Retinal pigment epithelial cell (primary cell): ENCODE measurements at regions not wholly inside any gene's neighbourhood (a gene's known extent, or its start where the extent isn't known, plus 50 kb on each side); places are given as distances from the start of the nearest gene placed in this dataset.

Source experiments
- DNase-seq: peaks from one replicate; pipeline ENCODE4 v3.0.0-alpha.2; 2010; ENCODE audit warnings: low read depth
- H3K4me3 ChIP-seq: 2 replicates; pipeline ENCODE4 v1.5.1; 2011; ENCODE audit warnings: mild to moderate bottlenecking, low read length, control low read depth, moderate library complexity
- TF ChIP-seq, protein P1 (sequence below): conservative IDR thresholded peaks from 2 replicates; pipeline ENCODE4 v1.5.1; 2011; ENCODE audit warnings: low read depth, low read length, control low read depth, inconsistent platforms

DNA sequence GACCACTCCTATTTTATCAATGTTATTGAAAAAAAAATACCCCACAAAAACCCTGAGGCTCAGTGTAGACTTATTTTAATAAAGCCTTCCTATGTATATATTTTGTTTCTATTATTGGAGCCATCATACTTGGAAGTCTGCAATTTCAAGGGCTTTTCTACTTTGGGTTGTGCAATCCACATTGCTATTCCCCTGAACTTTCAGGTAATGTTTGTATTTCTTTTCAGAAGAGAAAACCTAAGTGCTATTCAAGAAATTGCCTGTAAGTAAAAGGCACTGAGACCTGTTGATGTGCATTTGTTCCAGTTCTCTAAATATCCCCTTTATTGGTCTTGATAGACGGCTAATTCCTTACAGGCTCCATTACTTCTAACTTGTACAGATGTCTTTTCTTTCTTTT, 280.7 kb upstream of the RAG2 start:
- TF ChIP-seq, protein P1, sequence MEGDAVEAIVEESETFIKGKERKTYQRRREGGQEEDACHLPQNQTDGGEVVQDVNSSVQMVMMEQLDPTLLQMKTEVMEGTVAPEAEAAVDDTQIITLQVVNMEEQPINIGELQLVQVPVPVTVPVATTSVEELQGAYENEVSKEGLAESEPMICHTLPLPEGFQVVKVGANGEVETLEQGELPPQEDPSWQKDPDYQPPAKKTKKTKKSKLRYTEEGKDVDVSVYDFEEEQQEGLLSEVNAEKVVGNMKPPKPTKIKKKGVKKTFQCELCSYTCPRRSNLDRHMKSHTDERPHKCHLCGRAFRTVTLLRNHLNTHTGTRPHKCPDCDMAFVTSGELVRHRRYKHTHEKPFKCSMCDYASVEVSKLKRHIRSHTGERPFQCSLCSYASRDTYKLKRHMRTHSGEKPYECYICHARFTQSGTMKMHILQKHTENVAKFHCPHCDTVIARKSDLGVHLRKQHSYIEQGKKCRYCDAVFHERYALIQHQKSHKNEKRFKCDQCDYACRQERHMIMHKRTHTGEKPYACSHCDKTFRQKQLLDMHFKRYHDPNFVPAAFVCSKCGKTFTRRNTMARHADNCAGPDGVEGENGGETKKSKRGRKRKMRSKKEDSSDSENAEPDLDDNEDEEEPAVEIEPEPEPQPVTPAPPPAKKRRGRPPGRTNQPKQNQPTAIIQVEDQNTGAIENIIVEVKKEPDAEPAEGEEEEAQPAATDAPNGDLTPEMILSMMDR: no peak
- no peak overlapping the region for H3K4me3 ChIP-seq
- no peak for DNase-seq

DNA sequence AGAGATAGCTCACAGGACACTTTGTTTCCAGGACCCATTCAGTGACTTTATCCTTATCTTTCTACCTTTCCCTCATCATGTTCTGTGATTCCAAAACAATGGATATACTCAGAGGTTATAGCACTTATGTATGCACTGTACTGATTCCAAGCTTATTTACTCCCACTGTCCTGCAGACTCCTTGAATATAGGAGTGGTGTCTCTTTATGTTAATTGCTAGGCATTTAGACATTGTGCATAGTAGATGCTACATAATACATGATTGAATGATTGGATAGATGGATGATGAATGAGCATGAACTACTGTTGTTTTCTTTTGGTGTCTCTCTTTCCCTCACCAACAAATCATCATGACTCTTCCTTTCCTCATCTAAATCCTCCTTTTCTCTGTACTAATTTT, 279.1 kb upstream of the RAG2 start:
- DNase-seq: no peak
- H3K4me3 ChIP-seq: no peak overlapping the region
- TF ChIP-seq, protein P1: no peak

DNA sequence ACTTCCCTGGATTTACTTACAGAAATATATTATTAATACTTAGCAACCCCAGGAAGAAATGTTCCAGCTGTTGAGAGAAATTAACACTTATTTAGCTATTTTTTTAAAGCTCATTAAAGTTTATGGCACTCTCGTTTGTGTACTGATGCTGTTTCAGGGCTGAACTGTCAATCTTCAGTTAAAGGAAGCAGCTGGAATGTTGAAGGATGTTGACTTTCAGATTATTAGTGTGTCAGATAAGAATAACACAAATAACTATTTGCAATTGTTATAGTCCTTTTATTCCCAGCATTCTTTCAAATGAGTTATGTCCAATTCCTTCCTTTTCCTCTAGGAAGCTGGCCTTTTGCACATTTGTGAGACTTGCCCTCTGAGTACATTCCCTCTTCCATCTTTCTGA, 278.2 kb upstream of the RAG2 start:
- TF ChIP-seq, protein P1: no peak
- no peak for DNase-seq
- H3K4me3 ChIP-seq: no peak overlapping the region

DNA sequence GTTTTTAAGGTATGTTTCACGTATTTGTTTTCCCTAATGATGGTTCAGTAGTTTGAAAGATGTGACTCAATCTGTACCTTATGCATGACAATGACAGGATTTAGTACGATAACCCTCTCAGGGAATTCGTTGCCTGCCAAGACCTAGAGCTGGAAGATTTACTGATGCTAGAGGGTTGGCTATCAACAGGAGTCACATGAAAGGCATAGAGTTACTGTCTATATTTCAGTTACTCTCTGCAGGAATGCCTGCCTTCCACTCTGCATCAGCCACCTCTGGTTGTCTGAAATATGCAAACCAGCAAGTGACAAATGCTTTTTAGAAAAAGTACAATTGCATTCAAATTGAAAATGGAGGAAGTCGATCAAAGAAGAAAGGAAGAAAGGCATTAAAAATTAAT, 276.3 kb upstream of the RAG2 start:
- no peak for DNase-seq
- TF ChIP-seq, protein P1: no peak
- H3K4me3 ChIP-seq: no peak overlapping the region

DNA sequence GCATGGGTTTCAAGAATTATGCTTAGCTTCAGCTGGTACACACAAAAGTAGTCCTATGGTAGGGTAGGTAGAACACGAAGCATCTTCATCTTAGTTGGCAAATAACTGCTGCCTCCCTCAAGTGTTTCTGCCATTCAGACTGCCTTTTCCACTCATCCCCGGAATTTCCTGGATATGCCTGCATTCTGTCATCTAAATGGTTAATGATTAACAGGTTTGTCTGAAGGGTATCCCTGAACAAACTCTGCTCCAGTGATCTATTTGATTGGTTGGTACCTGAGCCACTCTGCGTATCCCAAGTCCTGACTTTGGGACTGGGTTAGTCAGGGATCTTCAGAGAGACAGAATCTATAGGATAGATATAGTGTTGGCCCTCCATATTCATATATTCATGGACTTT, 272.3 kb upstream of the RAG2 start:
- TF ChIP-seq, protein P1: no peak
- DNase-seq: no peak
- H3K4me3 ChIP-seq: no peak overlapping the region

DNA sequence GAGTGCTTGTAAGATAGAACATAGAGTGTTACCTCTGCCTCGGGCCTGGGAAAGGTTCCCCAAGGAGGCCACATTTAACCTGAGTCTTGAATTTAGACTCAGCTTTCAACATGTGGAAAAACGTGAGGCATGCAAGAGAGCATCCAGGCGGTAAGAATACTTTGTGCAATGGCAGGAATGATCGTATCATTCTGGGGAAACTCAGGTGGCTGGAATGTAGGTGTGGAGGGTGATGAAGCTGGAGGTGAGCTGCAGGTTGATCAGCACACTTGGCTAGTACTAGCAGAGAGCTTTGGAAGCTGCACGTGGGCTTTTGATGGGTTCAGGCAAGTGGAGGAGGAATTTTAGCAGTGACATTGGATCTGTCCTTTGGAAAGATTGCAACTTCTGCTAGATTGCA, 270.3 kb upstream of the RAG2 start:
- DNase-seq: no peak
- TF ChIP-seq, protein P1: no peak
- H3K4me3 ChIP-seq: no peak overlapping the region

DNA sequence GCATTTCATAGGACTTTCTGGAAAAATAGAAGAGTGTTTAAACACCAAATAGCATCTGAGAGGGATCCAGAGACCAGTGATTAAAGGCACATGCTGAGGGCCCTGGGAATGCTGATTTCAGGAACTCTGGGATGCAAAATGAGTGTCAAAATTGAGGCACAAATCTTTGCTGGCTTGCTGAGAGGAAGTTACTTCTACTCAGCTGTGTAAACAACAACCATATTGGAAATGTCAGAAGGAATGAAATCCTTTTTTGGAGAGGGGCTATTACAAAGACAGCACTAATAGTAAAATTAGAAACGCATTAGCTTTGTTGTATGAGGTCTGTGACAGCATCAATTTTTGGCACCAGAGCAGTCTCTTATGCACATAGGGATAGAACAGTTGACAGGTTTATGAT, 267.8 kb upstream of the RAG2 start:
- TF ChIP-seq, protein P1: no peak
- H3K4me3 ChIP-seq: no peak overlapping the region
- no peak for DNase-seq
